PC-9 (cell line): ENCODE measurements at regions not wholly inside any gene's neighbourhood (a gene's known extent, or its start where the extent isn't known, plus 50 kb on each side); places are given as distances from the start of the nearest gene placed in this dataset.

ENCODE experiments used
- BruUV-seq: library from RNA; stranded (reverse); fragments of 400-500 nt; replicated peaks from 2 replicates; lab custom pipeline; 2021; lab: Mats Ljungman, UMichigan
- CTCF ChIA-PET: fragments of 300-600 bp; sonication (Branson Sonifier 250); formaldehyde crosslinking; loops from one replicate; lab custom pipeline; 2022; ENCODE audit warnings: antibody characterized with exemption; lab: Charles Lee
- POLR2A ChIA-PET: fragments of 300-600 bp; sonication (Branson Sonifier 250); formaldehyde crosslinking; loops from one replicate; lab custom pipeline; 2022; ENCODE audit warnings: antibody characterized with exemption; ENCODE audit not compliant: unreplicated experiment; lab: Charles Lee
- DNase-seq, 2 experiments: peaks; one replicate each; pipeline versions ENCODE4 v3.0.0 to v3.0.0-alpha.2; 2015 to 2022; ENCODE audit warnings: mixed read lengths in 1 of 2
- H2AFZ ChIP-seq: fragments of 200-600 bp; sonication (generic); 2 replicates; pipeline ENCODE4 v1.8.1; 2017; ENCODE audit warnings: antibody characterized with exemption
- H3F3A ChIP-seq: fragments of 200-600 bp; sonication (generic); 2 replicates; pipeline ENCODE4 v1.8.1; 2017; ENCODE audit warnings: antibody characterized with exemption, mild to moderate bottlenecking, low read depth; ENCODE audit not compliant: insufficient read depth
- H3K27ac ChIP-seq: fragments of 200-600 bp; sonication (generic); 2 replicates; pipeline ENCODE4 v1.6.1; 2016; ENCODE audit warnings: mixed run types
- H3K27me3 ChIP-seq: fragments of 200-600 bp; sonication (generic); 2 replicates; pipeline ENCODE4 v1.6.1; 2016; ENCODE audit warnings: low read depth, mixed run types; ENCODE audit not compliant: insufficient read depth
- H3K36me3 ChIP-seq: fragments of 200-600 bp; sonication (generic); 2 replicates; pipeline ENCODE4 v1.6.1; 2016; ENCODE audit warnings: low read depth, mixed run types
- H3K4me1 ChIP-seq: fragments of 200-600 bp; sonication (generic); replicated peaks from 2 replicates; pipeline ENCODE4 v1.6.1; 2016; ENCODE audit warnings: mixed run types; ENCODE audit not compliant: insufficient read depth
- H3K4me2 ChIP-seq: fragments of 200-600 bp; sonication (generic); 2 replicates; pipeline ENCODE4 v1.6.1; 2017; ENCODE audit warnings: mixed run types
- H3K4me3 ChIP-seq: fragments of 200-600 bp; sonication (generic); 2 replicates; pipeline ENCODE4 v1.6.1; 2016; ENCODE audit warnings: mixed run types
- H3K79me2 ChIP-seq: fragments of 200-600 bp; sonication (generic); 2 replicates; pipeline ENCODE4 v1.6.1; 2017; ENCODE audit warnings: low read depth, mixed run types
- H3K9me2 ChIP-seq: fragments of 200-600 bp; sonication (generic); 2 replicates; pipeline ENCODE4 v1.8.1; 2017; ENCODE audit warnings: mild to moderate bottlenecking; ENCODE audit not compliant: insufficient read depth
- H3K9me3 ChIP-seq: fragments of 200-600 bp; sonication (generic); 2 replicates; pipeline ENCODE4 v1.8.1; 2016; ENCODE audit warnings: low read depth; ENCODE audit not compliant: insufficient read depth
- H4K20me1 ChIP-seq: fragments of 200-600 bp; sonication (generic); 2 replicates; pipeline ENCODE4 v1.8.1; 2017; ENCODE audit not compliant: insufficient read depth
- CTCF ChIP-seq: fragments of 200-600 bp; sonication (generic); conservative IDR thresholded peaks from 2 replicates; pipeline ENCODE4 v1.6.1; 2017; ENCODE audit warnings: mixed run types, antibody characterized with exemption, mild to moderate bottlenecking, moderate library complexity
- EZH2 ChIP-seq: fragments of 200-600 bp; sonication (generic); IDR thresholded peaks from 2 replicates; pipeline ENCODE4 v1.8.0; 2017; ENCODE audit warnings: antibody characterized with exemption, low read depth
- intact Hi-C: fragments of 100-400 bp; cut with micrococcal nuclease; formaldehyde crosslinking; loops from one replicate; pipeline ENCODE4 v1.10.0; 2022; ENCODE audit not compliant: unreplicated experiment

GRCh38 chr17:33444731-33445130 is 151.6 kb upstream of the ASIC2 start:
- BruUV-seq, result no TSS peak
- H3K9me2 ChIP-seq, result no peaks in the 10 kb centered on the region
- POLR2A ChIA-PET, result no interaction called here
- intact Hi-C loops, result no loop called here
- DNase-seq, result no peak
- H3K27me3 ChIP-seq, result peaks cover 27% of the 10 kb centered on the region
- H3K9me3 ChIP-seq, result no peaks in the 10 kb centered on the region
- H3K36me3 ChIP-seq, result no peaks in the 10 kb centered on the region
- no peaks in the 10 kb centered on the region for H3K79me2 ChIP-seq
- no peak overlapping the region for H3K4me2 ChIP-seq
- H3K27ac ChIP-seq, result no peak overlapping the region
- H3K4me3 ChIP-seq, result no peak overlapping the region
- no peaks in the 10 kb centered on the region for H3K4me1 ChIP-seq
- CTCF ChIA-PET, result no interaction called here
- H3F3A ChIP-seq, result no peaks in the 10 kb centered on the region
- TF ChIP-seq CTCF, result no peak
- TF ChIP-seq EZH2, result no peak
- no peaks in the 10 kb centered on the region for H4K20me1 ChIP-seq
- H2AFZ ChIP-seq, result no peak overlapping the region

GRCh38 chr17:33447090-33447489 is 154.0 kb upstream of the ASIC2 start:
- H3K79me2 ChIP-seq, result no peaks in the 10 kb centered on the region
- H3K4me3 ChIP-seq, result no peak overlapping the region
- H2AFZ ChIP-seq, result no peak overlapping the region
- TF ChIP-seq EZH2 (no peak), CTCF (no peak)
- H3K36me3 ChIP-seq, result no peaks in the 10 kb centered on the region
- no peaks in the 10 kb centered on the region for H3K9me2 ChIP-seq
- no TSS peak for BruUV-seq
- H4K20me1 ChIP-seq, result no peaks in the 10 kb centered on the region
- no peak for DNase-seq
- H3F3A ChIP-seq, result no peaks in the 10 kb centered on the region
- H3K4me1 ChIP-seq, result no peaks in the 10 kb centered on the region
- H3K27ac ChIP-seq, result no peak overlapping the region
- CTCF ChIA-PET, result no interaction called here
- POLR2A ChIA-PET, result no interaction called here
- H3K27me3 ChIP-seq, result peaks cover 23% of the 10 kb centered on the region
- intact Hi-C loops, result no loop called here
- no peak overlapping the region for H3K4me2 ChIP-seq
- no peaks in the 10 kb centered on the region for H3K9me3 ChIP-seq

- CTCF ChIA-PET, result no interaction called here
Measured at GRCh38 chr17:33451221-33451620, 158.1 kb upstream of the ASIC2 start.

More at GRCh38 chr17:33451221-33451620, 158.1 kb upstream of the ASIC2 start:
- Histone ChIP-seq H2AFZ (no peak overlapping the region), H3K9me2 (no peaks in the 10 kb centered on the region), H3K27me3 (peaks cover 12% of the 10 kb centered on the region), H4K20me1 (no peaks in the 10 kb centered on the region), H3K4me1 (no peaks in the 10 kb centered on the region), H3K4me3 (no peak overlapping the region), H3K79me2 (no peaks in the 10 kb centered on the region), H3K4me2 (no peak overlapping the region), H3F3A (no peaks in the 10 kb centered on the region), H3K36me3 (no peaks in the 10 kb centered on the region), H3K27ac (no peak overlapping the region), H3K9me3 (no peaks in the 10 kb centered on the region)
- POLR2A ChIA-PET, result no interaction called here
- no TSS peak for BruUV-seq
- intact Hi-C loops, result no loop called here
- no peak for TF ChIP-seq CTCF
- no peak for TF ChIP-seq EZH2
- no peak for DNase-seq
